Stomach (tissue), 8 donors: ENCODE measurements at regions not wholly inside any gene's neighbourhood (a gene's known extent, or its start where the extent isn't known, plus 50 kb on each side); places are given as distances from the start of the nearest gene placed in this dataset.

Experiments
- DNase-seq, 2 donors: peaks; one replicate each; pipeline versions ENCODE4 v3.0.0 to v3.0.0-alpha.2; 2013 to 2019
- H3K27ac ChIP-seq, 5 donors: fragments of 200-600 bp in 4 of 5; sonication (generic) in 4 of 5; one replicate each; pipeline ENCODE4 v1.5.1; 2013 to 2019; ENCODE audit warnings: mild to moderate bottlenecking in 1 of 5, moderate library complexity in 1 of 5
- H3K27me3 ChIP-seq, 3 donors: fragments of 200-600 bp; sonication (generic); one replicate each; pipeline ENCODE4 v1.5.1; 2017 to 2019; ENCODE audit warnings: mixed run types in 1 of 3
- H3K36me3 ChIP-seq, 4 donors: fragments of 200-600 bp; sonication (generic); 1 replicate in 3 of 4; 2 replicates in 1 of 4; pipeline ENCODE4 v1.5.1; 2016 to 2019
- H3K4me1 ChIP-seq, 4 donors: fragments of 200-600 bp; sonication (generic); one replicate each; pipeline ENCODE4 v1.5.1; 2016 to 2019
- H3K4me3 ChIP-seq, 4 donors: fragments of 200-600 bp; sonication (generic) in 3 of 4; one replicate each; pipeline ENCODE4 v1.5.1; 2016 to 2019; ENCODE audit warnings: mild to moderate bottlenecking in 1 of 4
- H3K9me3 ChIP-seq, 4 donors: fragments of 200-600 bp; sonication (generic); one replicate each; pipeline ENCODE4 v1.5.1; 2016 to 2019
- CTCF ChIP-seq, 7 experiments: fragments of 450-650 bp in 4 of 7; fragments of 200-600 bp in 3 of 7; sonication (generic) in 3 of 7; IDR thresholded peaks; one replicate each; pipeline ENCODE4 v1.5.1; 2016 to 2019; ENCODE audit warnings: antibody characterized with exemption in 7 of 7, control low read depth in 2 of 7, mild to moderate bottlenecking in 1 of 7
- EP300 ChIP-seq: sonication (generic); formaldehyde crosslinking; IDR thresholded peaks from one replicate; pipeline ENCODE4 v1.6.1; 2017; ENCODE audit warnings: antibody characterized with exemption
- POLR2A ChIP-seq, 4 donors: fragments of 450-650 bp; IDR thresholded peaks; one replicate each; pipeline ENCODE4 v1.6.1; 2016; ENCODE audit warnings: antibody characterized with exemption in 4 of 4, control low read depth in 2 of 4, mild to moderate bottlenecking in 1 of 4, moderate library complexity in 1 of 4
- POLR2AphosphoS5 ChIP-seq, 3 donors: sonication (generic); formaldehyde crosslinking; IDR thresholded peaks; one replicate each; pipeline ENCODE4 v1.6.1; 2016; ENCODE audit warnings: antibody characterized with exemption in 3 of 3
- WGBS, 5 donors: extraction: QIAGEN DNeasy Blood & Tissue Kit in 3 of 5; methylation state at CpG; one replicate each; pipeline versions ENCODE4 v1.1.5 to v1.1.7; 2013 to 2018; 5-methylcytosine and 5-hydroxymethylcytosine counted together
- intact Hi-C: fragments of 100-400 bp; cut with DNase I; formaldehyde crosslinking; loops from one replicate; pipeline ENCODE4 v1.15.1; 2023; ENCODE audit warnings: low total_unique reads
- donor health status: healthy with polysubstance abuse.
- donor health status: Bipolar disorder and iron deficiency.
- donor health status: healthy.

GRCh38 chr15:23514484-23514883 lies 51.0 kb upstream of the MKRN3 start:
- WGBS, 5 donors = 47 to 76% (median 72%) methylated on average over 1 of the region's 1 CpG
- H3K27ac ChIP-seq = no peak overlapping the region
- no peak overlapping the region for H3K4me3 ChIP-seq
- H3K36me3 ChIP-seq = no peaks in the 10 kb centered on the region
- H3K9me3 ChIP-seq = peaks cover 0 to 17% (median 10%) of the 10 kb centered on the region in 4 donors
- no peaks in the 10 kb centered on the region for H3K27me3 ChIP-seq
- DNase-seq = no peak
- H3K4me1 ChIP-seq = no peaks in the 10 kb centered on the region
- TF ChIP-seq EP300 = no peak
- TF ChIP-seq POLR2AphosphoS5 (IDR thresholded peaks at IDR 0.05) = no peak
- TF ChIP-seq POLR2A (IDR thresholded peaks at IDR 0.05) = no peak
- TF ChIP-seq CTCF (IDR thresholded peaks at IDR 0.05) = no peak
- intact Hi-C loops = no loop called here

GRCh38 chr15:23506762-23507161 lies 58.7 kb upstream of the MKRN3 start:
- no peaks in the 10 kb centered on the region for H3K36me3 ChIP-seq
- DNase-seq = no peak
- H3K9me3 ChIP-seq = peaks cover 0 to 31% (median 19%) of the 10 kb centered on the region in 4 donors
- TF ChIP-seq POLR2AphosphoS5 (IDR thresholded peaks at IDR 0.05) = no peak
- no peak for TF ChIP-seq POLR2A (IDR thresholded peaks at IDR 0.05)
- TF ChIP-seq CTCF (IDR thresholded peaks at IDR 0.05) = no peak
- TF ChIP-seq EP300 = no peak
- intact Hi-C loops = no loop called here
- no peak overlapping the region for H3K27ac ChIP-seq
- H3K4me3 ChIP-seq = no peak overlapping the region
- H3K27me3 ChIP-seq = no peaks in the 10 kb centered on the region
- H3K4me1 ChIP-seq = no peaks in the 10 kb centered on the region

GRCh38 chr15:23503980-23504379 lies 56.9 kb upstream of the GOLGA6L2 start:
- TF ChIP-seq POLR2AphosphoS5 (IDR thresholded peaks at IDR 0.05) (no peak), CTCF (IDR thresholded peaks at IDR 0.05) (no peak), EP300 (no peak), POLR2A (IDR thresholded peaks at IDR 0.05) (no peak)
- no peak for DNase-seq
- Histone ChIP-seq H3K4me3 (no peak overlapping the region), H3K9me3 (peaks cover 0 to 9% (median 6%) of the 10 kb centered on the region in 4 donors), H3K4me1 (no peaks in the 10 kb centered on the region), H3K36me3 (no peaks in the 10 kb centered on the region), H3K27me3 (no peaks in the 10 kb centered on the region), H3K27ac (no peak overlapping the region)
- intact Hi-C loops = no loop called here
- WGBS, 5 donors = 40 to 50% (median 46%) methylated on average over 3 of the region's 3 CpGs

GRCh38 chr15:23503576-23503975 lies 56.5 kb upstream of the GOLGA6L2 start:
- Histone ChIP-seq H3K9me3 (peaks cover 0 to 5% (median 4%) of the 10 kb centered on the region in 4 donors), H3K27ac (no peak overlapping the region), H3K4me3 (no peak overlapping the region), H3K36me3 (no peaks in the 10 kb centered on the region), H3K4me1 (no peaks in the 10 kb centered on the region), H3K27me3 (no peaks in the 10 kb centered on the region)
- no peak for TF ChIP-seq EP300
- no peak for TF ChIP-seq POLR2A (IDR thresholded peaks at IDR 0.05)
- no peak for TF ChIP-seq CTCF (IDR thresholded peaks at IDR 0.05)
- TF ChIP-seq POLR2AphosphoS5 (IDR thresholded peaks at IDR 0.05) = no peak
- peak in 1 of 2 donors; percentile 6 for DNase-seq
- intact Hi-C loops = no loop called here
- WGBS, 5 donors = 33 to 40% (median 38%) methylated on average over 4 of the region's 4 CpGs
